GM11168 (cell line): ENCODE measurements at regions not wholly inside any gene's neighbourhood (a gene's known extent, or its start where the extent isn't known, plus 50 kb on each side); places are given as distances from the start of the nearest gene placed in this dataset.
"Not testable (repeated sequence)": the region's sequence is repeated elsewhere in the genome, so short reads cannot be mapped to it uniquely, and the experiment has no call there.

Experiments used
- in situ Hi-C: fragments of 300-500 bp; cut with MboI; formaldehyde crosslinking; loops from one replicate; pipeline ENCODE4 v1.12.0; 2022; ENCODE audit warnings: low sequenced_read_pairs; ENCODE audit not compliant: unreplicated experiment

DNA sequence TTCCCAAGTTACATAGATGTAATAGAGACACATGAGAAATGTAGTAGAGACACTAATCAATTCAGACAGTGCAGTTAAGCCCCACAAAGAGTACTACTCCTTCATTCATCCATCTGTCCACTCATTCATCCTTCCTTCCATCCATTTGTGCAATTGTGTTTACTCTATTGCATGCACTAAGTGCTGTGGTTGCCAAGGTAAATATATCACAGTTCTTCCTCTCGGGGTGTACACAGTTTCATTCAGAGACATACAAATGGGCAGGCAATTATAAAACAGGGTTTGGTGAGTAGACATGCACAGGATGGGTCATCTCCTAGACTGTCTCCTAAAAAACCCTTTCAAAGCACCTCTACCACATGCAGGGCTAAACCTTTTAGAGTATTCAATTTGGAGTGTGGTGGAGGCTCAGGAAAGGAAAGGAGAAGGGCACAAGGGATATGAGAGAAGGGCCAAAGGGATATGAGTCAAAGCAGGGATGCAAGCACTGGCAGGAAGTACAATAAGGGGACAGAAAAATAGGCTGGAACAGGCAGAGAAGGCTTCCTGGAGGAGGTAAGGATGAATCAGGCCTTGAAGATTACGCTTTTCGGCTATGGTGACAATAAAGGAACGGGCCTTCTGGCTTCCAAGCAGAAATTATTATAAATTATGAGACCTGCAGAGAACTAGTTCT is 153.6 kb upstream of the VKORC1L1 start:
- in situ Hi-C loops: not testable (repeated sequence)

DNA sequence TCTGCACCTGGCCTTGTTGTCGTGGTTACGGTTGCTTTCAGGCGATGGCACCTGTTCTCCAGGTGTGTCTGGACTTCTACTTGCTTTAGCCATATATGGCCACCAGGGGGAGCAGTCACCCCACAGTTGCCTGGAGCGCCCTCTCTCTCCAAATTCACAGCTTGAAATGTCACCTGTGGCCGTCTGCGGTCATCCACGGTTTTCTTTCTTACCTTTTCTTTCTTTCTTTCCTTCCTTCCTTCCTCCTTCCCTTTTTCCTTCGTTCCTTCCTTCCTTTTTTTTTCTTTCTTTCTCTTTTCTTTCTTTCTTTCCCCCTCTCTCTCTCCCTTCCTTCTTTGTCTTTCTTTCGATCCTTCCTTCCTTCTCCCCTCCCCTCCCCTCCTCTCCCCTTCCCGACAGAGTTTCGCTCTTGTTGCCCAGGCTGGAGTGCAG is 150.5 kb upstream of the VKORC1L1 start:
- in situ Hi-C loops: loop anchor here (5.0 kb wide), 1 partner anchor 505 kb away; no protein-coding TSS in a partner anchor

DNA sequence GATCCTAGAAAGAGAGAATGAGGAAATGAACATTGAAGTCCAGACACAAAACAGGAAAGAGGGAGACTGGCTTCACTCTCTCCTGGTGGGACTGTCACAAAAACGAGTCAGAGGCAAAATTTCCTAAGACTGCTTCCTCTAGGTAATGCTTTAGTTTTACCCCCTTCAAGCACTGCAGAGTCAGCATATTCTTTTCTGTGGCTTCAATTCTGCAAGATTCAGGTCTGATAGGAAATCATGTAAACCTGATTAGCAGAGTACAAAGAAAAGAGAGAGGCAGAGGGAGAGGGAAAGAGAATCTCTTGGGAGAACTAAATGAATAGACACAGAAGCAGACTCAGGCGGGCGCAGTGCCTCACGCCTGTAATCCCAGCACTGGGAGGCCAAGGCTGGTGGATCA is 145.7 kb upstream of the VKORC1L1 start:
- in situ Hi-C loops: loop anchor here (25.0 kb wide), 1 partner anchor 260 kb away; the partner anchor contains the start of gene GUSB

DNA sequence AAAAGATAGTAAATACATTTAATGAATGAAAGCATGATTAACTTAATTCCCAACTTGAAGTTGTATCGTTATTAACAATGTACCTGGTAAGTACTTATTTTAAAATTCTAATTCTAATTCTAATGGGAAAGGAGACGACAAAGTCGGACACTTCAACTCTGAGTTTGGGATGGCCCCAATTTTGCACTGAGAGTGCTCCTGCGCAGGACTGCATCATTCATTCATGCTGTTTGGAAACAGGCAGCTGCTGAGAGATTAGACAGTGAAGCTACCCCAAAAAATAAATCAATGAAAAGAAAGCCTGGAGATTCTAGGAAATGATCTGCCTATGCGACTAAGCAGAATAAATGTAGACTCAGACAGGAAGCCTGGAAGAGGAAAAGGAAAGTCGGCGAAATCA is 141.7 kb upstream of the VKORC1L1 start:
- in situ Hi-C loops: loop anchor here (25.0 kb wide), 1 partner anchor 256 kb away; the partner anchor contains the start of gene GUSB

DNA sequence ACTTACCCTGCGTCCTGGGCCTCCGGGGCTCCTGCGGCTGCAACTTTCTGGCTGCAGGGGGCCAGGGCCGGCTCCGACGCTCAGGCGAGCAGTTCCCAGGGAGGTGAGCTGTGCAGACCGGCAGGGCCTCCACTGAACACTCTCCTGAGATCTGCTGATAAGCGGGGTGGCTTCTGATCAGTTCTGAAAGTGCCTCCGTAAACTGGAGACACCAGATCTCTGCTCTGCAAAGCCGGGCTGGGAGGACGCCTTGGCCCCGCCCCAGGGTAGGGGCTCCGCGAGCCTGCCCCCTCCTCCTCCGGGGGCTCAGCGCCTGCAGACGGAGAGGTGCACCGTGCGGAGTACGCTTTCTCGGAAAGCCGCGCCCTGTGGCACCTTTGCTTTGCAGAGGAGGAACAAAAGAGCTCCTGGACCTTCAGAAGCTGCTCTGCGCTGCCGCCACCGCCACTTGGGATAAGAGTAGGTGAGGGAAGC is 141.3 kb upstream of the VKORC1L1 start:
- in situ Hi-C loops: loop anchor here (25.0 kb wide), 1 partner anchor 256 kb away; the partner anchor contains the start of gene GUSB

DNA sequence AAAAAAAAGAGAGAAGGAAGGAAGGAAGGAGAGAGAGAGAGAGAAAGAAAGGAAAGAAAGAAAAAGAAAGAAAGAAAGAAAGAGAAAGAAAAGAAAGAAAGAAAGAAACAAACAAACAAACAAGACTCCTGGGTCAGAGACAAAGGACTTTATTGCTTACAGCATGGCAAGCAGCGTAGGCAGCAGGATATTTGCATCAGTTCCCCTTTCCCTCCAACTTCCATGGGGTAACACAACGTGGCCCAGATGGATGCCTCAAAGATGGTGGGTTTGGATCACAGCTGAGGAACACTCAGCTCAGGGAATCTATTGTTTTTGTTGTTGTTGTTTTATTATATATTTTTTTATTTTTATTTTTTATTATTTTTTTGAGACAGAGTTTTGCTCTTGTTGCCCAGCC is 128.5 kb upstream of the VKORC1L1 start:
- in situ Hi-C loops: loop anchor here (25.0 kb wide), 1 partner anchor 243 kb away; the partner anchor contains the start of gene GUSB

DNA sequence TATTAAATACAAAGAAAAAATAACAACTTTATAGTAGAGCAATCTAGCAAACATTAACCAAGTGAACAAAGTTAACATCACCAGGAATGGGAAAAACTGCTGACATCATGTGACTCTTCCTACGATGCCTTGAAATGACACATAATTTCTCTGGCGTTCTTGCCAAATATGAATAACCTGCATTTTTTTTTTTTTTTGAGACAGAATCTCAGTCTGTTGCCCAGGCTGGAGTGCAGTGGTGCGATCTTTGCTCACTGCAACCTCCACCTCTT is 126.5 kb upstream of the VKORC1L1 start:
- in situ Hi-C loops: loop anchor here (25.0 kb wide), 1 partner anchor 241 kb away; the partner anchor contains the start of gene GUSB

DNA sequence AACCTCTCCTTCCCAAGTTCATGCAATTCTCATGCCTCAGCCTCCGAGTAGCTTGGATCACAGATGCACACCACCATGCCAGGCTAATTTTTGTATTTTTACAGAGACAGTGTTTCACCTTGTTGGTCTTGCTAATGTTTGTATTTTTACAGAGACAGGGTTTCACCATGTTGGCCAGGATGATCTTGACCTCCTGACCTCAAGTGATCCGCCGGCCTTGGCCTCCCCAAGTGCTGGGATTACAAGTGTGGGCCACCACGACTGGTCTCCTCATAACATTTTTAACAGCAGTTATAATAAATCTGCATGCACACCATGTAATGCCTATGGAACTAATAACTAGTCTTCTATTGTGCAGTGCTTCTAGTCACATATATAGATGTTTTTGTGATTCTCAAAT is 123.8 kb upstream of the VKORC1L1 start:
- in situ Hi-C loops: loop anchor here (25.0 kb wide), 1 partner anchor 238 kb away; the partner anchor contains the start of gene GUSB

DNA sequence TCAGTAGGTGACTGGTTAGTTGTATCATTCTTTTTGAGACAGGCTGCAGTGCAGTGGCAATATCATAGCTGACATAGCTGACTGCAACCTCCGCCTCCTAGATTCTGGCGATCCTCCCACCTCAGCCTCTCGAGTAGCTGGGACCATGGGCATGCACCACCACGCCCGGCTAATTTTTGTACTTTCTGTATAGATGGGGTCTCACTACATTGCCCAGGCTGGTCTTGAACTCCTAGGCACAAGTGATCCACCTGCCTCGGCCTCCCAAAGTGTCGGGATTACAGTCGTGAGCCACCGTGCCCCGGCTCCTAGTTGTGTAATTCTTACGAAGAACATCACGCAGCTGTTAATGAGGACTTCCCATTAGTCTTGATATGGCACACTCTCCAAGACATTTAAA is 123.4 kb upstream of the VKORC1L1 start:
- in situ Hi-C loops: loop anchor here (25.0 kb wide), 1 partner anchor 238 kb away; the partner anchor contains the start of gene GUSB

DNA sequence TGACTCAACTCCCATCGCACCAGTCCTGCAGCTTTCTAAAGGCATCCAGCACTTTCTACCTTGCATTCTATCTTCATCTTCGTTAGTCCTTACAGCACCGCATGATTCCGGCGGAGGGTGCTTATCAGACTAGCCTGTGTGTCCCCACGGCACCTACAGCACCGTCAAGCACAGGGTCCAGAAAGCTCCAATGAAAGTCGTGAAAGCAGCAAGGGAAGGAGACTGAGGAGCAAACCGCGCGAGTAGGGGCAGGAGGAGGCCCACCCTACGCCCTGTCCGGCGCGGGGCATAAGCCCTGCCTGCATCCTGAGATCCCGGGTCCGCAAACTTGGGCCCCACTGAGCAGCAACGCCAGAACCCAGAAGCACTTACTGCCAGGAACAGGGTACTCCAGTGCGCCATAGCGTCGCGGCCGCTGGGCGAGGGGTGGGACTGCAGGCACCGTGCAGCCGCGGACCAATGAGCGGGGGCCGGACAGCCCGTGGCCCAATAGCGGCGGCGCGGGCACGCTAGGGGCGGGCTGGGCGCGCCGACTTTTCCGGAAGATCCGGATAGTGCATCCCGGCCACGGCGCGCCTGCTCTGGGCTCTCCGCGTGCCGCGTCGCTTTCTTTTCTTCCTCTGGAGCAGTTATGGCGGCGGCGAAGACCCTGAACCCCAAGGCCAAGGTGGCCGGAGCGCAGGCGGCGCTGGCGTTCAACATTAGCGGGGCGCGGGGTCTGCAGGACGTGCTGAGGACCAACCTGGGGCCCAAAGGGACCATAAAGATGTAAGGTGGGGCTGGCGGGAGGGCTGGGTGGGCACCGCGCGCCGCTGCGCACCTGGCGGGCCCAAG is 122.1 kb upstream of the VKORC1L1 start:
- in situ Hi-C loops: no loop called here

DNA sequence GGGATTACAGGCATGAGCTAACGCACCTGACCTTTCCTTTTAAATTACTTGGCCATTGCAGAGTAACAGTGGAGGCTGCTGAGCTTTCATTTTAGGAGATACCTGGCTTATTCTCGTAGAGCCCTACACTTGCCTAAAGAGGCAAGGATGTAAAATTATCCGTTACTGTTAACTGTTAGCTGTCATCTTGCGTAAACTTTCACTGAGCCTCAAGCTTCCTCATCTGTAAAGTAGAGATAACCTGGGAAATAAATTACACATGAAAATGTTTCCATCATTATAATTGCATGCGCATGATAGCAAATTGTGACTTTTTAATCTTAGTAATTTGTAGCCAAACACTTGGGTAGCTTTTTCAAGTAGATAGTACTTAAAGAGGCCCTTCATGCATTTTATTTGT is 118.8 kb upstream of the VKORC1L1 start:
- in situ Hi-C loops: not testable (repeated sequence)

DNA sequence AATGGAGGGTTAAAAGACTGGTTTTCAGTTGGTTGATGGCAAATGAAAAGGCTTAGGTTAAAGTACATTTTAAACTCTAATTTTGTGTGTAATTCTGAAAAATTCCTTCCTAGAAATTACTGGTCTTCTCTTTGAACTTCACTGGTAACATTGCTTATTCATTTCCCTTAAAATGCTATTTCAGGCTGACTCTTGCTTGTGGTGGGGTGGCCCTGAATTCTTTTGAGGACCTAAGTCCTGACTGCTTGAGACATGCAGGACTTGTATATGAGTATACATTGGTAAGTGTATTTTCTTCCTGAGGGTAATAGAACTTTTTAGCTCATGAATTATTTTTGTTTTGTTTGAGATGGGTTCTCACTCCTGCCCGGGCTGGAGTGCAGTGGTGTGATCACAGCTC is 113.9 kb upstream of the VKORC1L1 start:
- in situ Hi-C loops: not testable (repeated sequence)

DNA sequence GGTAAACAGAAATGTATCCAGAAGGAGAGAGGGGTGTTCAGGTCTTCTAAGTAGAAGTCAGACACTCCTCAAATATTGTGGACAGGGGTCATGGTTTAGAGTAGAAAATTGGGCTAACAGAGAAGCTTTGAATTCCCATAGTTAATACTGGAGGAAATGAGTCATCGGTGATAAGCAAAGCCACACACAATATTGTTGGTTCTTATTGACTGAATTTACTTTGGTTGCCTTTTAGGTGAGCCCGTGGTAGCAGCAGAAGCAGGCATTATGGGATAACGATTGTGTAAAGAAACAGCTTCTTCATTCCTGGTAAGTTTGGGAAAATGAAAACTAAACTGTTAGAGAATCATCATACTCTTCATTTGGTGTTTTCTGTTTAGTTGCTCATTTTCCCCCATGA is 110.2 kb upstream of the VKORC1L1 start:
- in situ Hi-C loops: not testable (repeated sequence)

DNA sequence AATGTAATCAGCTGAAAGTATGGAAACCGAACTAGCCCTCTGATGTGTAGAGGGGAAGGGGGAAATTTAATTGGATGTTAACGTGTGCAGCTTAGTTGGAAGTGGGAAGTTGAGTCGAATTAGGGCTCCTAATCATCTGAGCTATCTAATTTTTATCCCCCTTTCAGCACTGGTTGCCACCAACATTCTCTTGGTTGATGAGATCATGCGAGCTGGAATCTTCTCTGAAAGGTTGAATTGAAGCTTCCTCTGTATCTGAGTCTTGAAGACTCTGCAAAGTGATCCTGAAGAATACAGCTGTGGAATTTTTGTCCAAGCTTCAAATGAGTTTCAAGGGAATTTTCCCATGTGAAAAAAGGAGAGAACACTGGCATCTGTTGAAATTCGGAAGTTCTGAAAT is 109.8 kb upstream of the VKORC1L1 start:
- in situ Hi-C loops: not testable (repeated sequence)

DNA sequence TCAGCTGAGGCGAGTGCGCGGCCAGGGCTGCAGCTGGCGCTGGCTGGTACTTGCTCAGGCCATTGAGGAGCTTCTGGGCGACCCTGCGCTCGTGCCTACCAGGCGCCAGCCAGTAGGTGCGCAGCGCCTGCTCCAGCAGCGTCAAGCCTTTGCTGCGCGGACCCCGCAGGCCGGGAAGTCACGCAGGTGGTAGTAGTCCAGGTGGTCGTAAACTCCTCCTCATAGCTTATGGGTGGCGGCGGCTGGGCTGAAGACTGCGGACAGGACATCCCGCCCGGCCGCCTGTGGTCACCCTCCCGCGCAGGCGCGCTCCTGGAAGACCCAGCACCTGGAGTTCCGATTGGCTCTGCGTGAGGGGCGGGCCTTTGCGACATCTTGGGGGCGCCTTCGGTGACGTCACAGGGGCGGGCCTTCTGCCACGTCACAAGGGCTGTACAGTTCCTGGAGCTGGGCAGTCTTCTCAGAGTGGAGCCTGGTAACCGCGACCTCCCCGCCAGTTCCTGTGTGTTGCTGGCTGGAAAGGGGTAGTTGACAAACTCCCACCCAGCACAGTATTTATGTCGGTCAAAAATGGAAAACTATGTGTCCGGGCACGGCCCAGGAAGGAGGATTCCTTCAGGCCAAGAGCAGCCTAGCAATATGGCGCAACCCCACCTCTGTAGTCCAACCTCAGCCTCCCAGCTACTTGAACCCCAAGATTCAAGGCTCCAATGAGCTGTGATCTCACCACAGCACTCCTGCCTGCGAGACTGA is 102.2 kb upstream of the VKORC1L1 start:
- in situ Hi-C loops: loop anchor here (5.0 kb wide), 1 partner anchor 688 kb away; no protein-coding TSS in a partner anchor

DNA sequence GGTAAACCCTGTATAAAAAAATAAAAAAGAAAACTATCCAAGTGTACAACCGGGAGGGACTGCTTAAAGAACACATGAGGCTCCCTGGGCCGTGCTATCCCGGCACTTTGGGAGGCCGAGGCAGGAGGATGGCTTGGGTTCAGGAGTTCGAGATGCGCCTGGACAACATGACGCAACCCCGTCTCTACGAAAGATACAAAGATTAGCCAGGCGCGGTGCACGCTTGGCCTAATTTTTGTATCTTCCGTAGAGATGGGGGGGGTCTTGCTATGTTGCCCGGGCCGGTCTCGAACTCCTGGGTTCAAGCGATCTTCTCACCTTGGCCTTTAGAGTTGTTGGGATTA is 101.7 kb upstream of the VKORC1L1 start:
- in situ Hi-C loops: loop anchor here (5.0 kb wide), 1 partner anchor 689 kb away; no protein-coding TSS in a partner anchor

DNA sequence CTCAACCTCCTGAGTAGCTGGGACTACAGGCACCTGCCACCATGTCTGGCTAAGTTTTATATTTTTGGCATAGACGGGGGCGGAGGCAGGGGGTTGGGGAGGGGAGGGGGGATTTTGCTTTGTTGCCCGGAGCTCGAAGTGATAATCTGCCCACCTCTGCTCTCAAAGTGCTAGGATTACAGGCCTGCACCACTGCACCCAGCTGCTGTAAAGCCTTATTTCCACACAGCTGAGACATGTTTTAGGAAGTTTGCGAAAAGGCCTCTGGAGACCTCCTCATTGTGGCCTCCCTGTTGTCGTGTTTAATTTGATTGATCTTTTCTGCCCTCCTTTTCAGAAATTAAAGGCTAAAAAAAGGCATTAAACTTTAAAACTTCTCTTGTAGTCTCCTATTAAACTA is 96.2 kb upstream of the VKORC1L1 start:
- in situ Hi-C loops: not testable (repeated sequence)

DNA sequence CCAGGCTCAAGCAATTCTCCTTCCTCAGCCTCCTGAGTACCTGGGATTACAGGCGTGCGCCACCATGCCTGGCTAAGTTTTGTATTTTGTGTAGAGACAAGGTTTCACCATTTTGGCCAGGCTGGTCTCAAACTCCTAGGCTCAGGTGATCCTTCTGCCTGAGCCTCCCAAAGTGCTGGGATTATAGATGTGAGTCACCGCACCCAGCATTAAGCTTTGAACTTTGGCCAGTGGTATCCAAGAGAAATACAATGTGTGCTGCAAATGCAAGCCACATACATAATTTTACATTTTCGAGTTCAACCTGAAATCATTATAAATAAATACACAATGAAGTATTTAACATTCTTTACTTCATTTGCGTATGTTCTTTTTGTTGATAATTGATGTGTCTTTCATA is 82.9 kb upstream of the VKORC1L1 start:
- in situ Hi-C loops: not testable (repeated sequence)

DNA sequence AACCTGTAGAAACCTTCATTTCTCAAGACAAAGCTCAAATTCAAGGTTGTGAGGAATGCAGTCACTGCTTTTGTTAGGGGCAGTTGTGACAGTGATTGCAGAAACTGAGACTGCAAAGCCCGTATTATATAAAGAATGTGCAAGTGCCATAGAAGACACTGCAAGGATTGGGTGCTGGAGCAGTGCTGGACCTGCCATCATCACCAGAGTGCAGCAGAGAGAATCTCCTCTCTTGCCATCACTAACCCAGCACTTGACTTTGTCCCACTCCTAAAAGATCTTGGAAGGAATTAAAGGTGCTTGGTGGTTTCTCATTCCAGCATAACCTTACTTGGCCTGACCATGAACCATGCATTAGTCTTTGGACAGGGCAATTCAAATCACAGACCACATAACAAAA is 81.1 kb upstream of the VKORC1L1 start:
- in situ Hi-C loops: not testable (repeated sequence)

DNA sequence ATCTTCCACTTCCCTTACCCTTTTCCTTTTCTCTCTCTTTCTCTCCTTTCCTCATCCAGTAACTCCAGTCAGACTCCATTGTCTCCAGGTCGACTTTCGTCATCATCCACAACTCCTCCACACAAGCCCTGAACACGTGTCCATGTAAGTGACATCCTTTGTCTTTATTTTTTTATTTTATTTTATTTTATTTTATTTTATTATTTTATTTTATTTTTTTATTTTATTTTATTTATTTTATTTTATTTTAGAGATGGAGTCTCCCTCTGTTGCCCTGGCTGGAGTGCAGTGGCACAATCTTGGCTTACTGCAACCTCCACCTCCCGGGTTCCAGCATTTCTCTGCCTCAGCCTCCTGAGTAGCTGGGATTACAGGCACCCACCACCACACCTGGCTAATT is 80.1 kb upstream of the VKORC1L1 start:
- in situ Hi-C loops: not testable (repeated sequence)
